Keratinocyte (primary cell): ENCODE measurements at regions not wholly inside any gene's neighbourhood (a gene's known extent, or its start where the extent isn't known, plus 50 kb on each side); places are given as distances from the start of the nearest gene placed in this dataset.

Experiments used
- EZH2 ChIP-seq: IDR thresholded peaks from one replicate; pipeline ENCODE4 v1.6.1; 2012; ENCODE audit warnings: inconsistent platforms, mild to moderate bottlenecking, low read length, moderate library complexity
- TF ChIP-seq, protein P1 (sequence below), 3 experiments: IDR thresholded peaks in 1 of 3; conservative IDR thresholded peaks in 1 of 3; optimal IDR thresholded peaks in 1 of 3; 2 replicates in 2 of 3; 3 replicates in 1 of 3; pipeline versions ENCODE3 to v1.5.1; 2011; ENCODE audit warnings: low read length in 3 of 3, mild to moderate bottlenecking in 3 of 3, moderate library complexity in 2 of 3, control low read depth in 1 of 3, inconsistent platforms in 1 of 3; ENCODE audit not compliant: insufficient read depth in 2 of 3; ENCODE audit errors: extremely low read depth in 1 of 3

DNA sequence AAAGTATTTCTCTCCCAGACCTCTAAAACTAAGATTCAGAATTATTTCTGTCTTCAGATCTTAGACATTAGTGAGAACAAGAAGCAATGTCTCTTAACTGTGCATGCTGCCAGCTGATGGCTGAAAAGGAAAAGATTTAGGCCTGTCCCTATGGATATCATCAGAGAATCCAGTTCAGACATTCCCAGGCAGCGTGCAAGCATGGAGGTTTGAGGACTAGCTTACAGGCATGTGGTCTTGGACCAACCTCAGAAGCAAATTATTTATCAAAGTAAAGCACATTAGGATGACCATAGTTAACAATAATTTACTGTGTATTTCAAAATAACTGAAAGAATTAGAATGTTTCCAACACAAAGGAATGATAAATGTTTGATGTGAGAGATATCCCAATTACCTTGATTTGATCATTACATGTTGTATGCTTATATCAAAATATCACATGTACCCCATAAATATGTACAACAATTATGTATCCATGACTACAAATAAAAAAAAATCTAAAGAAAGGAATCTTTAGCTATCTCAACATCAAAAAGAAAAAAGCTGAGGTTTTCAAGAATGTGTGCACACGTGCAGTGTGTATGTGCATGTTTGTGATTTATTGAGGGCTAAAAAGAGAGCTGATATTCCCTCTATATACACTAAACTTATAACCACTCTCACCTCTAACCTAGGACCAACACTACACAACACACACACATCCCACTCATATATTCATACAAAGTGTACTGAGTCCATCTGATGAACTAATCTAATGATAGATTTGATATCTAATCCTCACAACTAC lies 108.9 kb upstream of the THBS1 start:
- TF ChIP-seq, protein P1, sequence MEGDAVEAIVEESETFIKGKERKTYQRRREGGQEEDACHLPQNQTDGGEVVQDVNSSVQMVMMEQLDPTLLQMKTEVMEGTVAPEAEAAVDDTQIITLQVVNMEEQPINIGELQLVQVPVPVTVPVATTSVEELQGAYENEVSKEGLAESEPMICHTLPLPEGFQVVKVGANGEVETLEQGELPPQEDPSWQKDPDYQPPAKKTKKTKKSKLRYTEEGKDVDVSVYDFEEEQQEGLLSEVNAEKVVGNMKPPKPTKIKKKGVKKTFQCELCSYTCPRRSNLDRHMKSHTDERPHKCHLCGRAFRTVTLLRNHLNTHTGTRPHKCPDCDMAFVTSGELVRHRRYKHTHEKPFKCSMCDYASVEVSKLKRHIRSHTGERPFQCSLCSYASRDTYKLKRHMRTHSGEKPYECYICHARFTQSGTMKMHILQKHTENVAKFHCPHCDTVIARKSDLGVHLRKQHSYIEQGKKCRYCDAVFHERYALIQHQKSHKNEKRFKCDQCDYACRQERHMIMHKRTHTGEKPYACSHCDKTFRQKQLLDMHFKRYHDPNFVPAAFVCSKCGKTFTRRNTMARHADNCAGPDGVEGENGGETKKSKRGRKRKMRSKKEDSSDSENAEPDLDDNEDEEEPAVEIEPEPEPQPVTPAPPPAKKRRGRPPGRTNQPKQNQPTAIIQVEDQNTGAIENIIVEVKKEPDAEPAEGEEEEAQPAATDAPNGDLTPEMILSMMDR (optimal IDR thresholded peaks at IDR 0.05 in 1 of 3, IDR thresholded peaks at IDR 0.05 in 1 of 3, conservative IDR thresholded peaks at IDR 0.05 in 1 of 3; ENCODE audit: extremely low read depth in 1 of 3, insufficient read depth in 2 of 3, low read length in 3 of 3): no peak
- TF ChIP-seq EZH2: no peak
